Panc1 (cell line): ENCODE measurements at regions not wholly inside any gene's neighbourhood (a gene's known extent, or its start where the extent isn't known, plus 50 kb on each side); places are given as distances from the start of the nearest gene placed in this dataset.

Experiments used
- ATAC-seq: fragments of 200-7000 bp; cut with Tn5 transposase; 2 replicates; pipeline ENCODE4 v1.9.1; 2020; ENCODE audit warnings: mild to moderate bottlenecking, moderate library complexity
- BruUV-seq: library from RNA; stranded (reverse); fragments of 400-500 nt; replicated peaks from 2 replicates; lab custom pipeline; 2021; lab: Mats Ljungman, UMichigan
- CTCF ChIA-PET: fragments of 300-600 bp; sonication (Branson Sonifier 250); formaldehyde crosslinking; loops from one replicate; lab custom pipeline; 2022; ENCODE audit warnings: antibody characterized with exemption; lab: Charles Lee
- POLR2A ChIA-PET: fragments of 300-600 bp; sonication (Branson Sonifier 250); formaldehyde crosslinking; loops from one replicate; lab custom pipeline; 2022; ENCODE audit warnings: antibody characterized with exemption; lab: Charles Lee
- DNase-seq: peaks from one replicate; pipeline ENCODE4 v3.0.0-alpha.2; 2010; ENCODE audit warnings: low read depth, low spot score
- H3K27ac ChIP-seq: 2 replicates; pipeline ENCODE4 v1.5.1; 2011; ENCODE audit warnings: mild to moderate bottlenecking, low read length, inconsistent platforms
- H3K27me3 ChIP-seq: fragments of 200-500 bp; sonication (Bioruptor generic); 2 replicates; pipeline ENCODE4 v1.6.0; 2014; ENCODE audit warnings: low read length, inconsistent platforms; ENCODE audit not compliant: control insufficient read depth, insufficient read depth
- H3K36me3 ChIP-seq: fragments of 200-500 bp; sonication (Bioruptor generic); 2 replicates; pipeline ENCODE4 v1.5.1; 2014; ENCODE audit warnings: inconsistent platforms, mild to moderate bottlenecking, low read length, moderate library complexity; ENCODE audit not compliant: control insufficient read depth, insufficient read depth
- H3K4me1 ChIP-seq: 2 replicates; pipeline ENCODE4 v1.5.1; 2011; ENCODE audit warnings: inconsistent platforms, mild to moderate bottlenecking, low read length, moderate library complexity; ENCODE audit not compliant: control insufficient read depth, insufficient read depth
- H3K4me3 ChIP-seq, 2 experiments: 2 replicates each; pipeline ENCODE4 v1.5.1; 2011 to 2012; ENCODE audit warnings: low read depth in 2 of 2, low read length in 2 of 2, mild to moderate bottlenecking in 2 of 2, inconsistent platforms in 1 of 2, moderate library complexity in 1 of 2
- H3K9me3 ChIP-seq: fragments of 200-500 bp; sonication (Bioruptor generic); 2 replicates; pipeline ENCODE4 v1.5.1; 2014; ENCODE audit warnings: low read depth, mild to moderate bottlenecking, inconsistent platforms, low read length, moderate library complexity; ENCODE audit not compliant: control insufficient read depth, insufficient read depth
- POLR2AphosphoS5 ChIP-seq: IDR thresholded peaks from 2 replicates; pipeline ENCODE4 v1.6.1; 2012; ENCODE audit warnings: mild to moderate bottlenecking, low read depth, low read length, moderate library complexity
- SIN3A ChIP-seq: IDR thresholded peaks from 2 replicates; pipeline ENCODE4 v1.6.1; 2012; ENCODE audit warnings: low read depth, mild to moderate bottlenecking, low read length, moderate library complexity, borderline replicate concordance; ENCODE audit not compliant: insufficient read depth
- TCF7L2 ChIP-seq: IDR thresholded peaks from 2 replicates; pipeline ENCODE4 v1.6.1; 2011; ENCODE audit warnings: mild to moderate bottlenecking, low read depth, low read length, inconsistent platforms
- in situ Hi-C: cut with HindIII; loops from 2 replicates; pipeline ENCODE4 v1.10.0; 2016; ENCODE audit warnings: low sequenced_read_pairs, low pct_unique_long_range_greater_than_20kb
- intact Hi-C: fragments of 100-400 bp; cut with micrococcal nuclease; formaldehyde crosslinking; loops from one replicate; pipeline ENCODE4 v1.10.0; 2022; ENCODE audit not compliant: unreplicated experiment
- TF ChIP-seq, protein P1 (sequence below): fragments of 450-650 bp; IDR thresholded peaks from 2 replicates; pipeline ENCODE4 v1.5.1; 2017; ENCODE audit warnings: mild to moderate bottlenecking
- TF ChIP-seq, protein P2 (sequence below), 2 experiments: IDR thresholded peaks; 2 replicates each; pipeline ENCODE4 v1.6.1; 2011 to 2012; ENCODE audit warnings: low read depth in 2 of 2, control low read depth in 1 of 2, low read length in 1 of 2, mild to moderate bottlenecking in 1 of 2, moderate library complexity in 1 of 2; ENCODE audit not compliant: insufficient read depth in 1 of 2

DNA sequence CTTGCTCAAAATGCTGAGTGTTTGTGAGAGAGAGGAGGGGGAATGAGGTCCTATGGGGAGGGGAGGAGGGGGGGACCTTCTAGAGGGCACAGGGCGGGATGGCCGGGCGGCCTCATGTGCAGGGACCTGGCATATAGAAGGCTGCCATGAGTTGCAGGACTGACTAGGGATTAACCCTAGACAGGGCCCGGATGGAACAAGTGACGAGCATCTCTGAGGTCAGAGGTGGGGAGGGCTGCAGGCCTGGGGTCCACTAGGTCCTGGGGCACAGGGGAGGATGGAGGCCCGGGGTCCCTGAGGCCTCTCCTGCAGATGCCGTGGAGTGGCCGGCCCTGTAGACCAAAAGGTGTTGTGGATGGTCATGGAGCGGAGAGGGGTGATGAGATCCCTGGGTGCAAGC is 104.0 kb upstream of the EIF5 start:
- intact Hi-C loops: no loop called here
- H3K27me3 ChIP-seq: no peaks in the 10 kb centered on the region
- no TSS peak for BruUV-seq
- in situ Hi-C loops: no loop called here
- CTCF ChIA-PET: no interaction called here
- no peak overlapping the region for H3K27ac ChIP-seq
- DNase-seq (no peak), ATAC-seq (no peak)
- H3K36me3 ChIP-seq: no peaks in the 10 kb centered on the region
- H3K4me1 ChIP-seq: no peaks in the 10 kb centered on the region; the same call in 1 of the 2 replicates
- no peak for TF ChIP-seq TCF7L2
- TF ChIP-seq SIN3A: no peak
- TF ChIP-seq, protein P1, sequence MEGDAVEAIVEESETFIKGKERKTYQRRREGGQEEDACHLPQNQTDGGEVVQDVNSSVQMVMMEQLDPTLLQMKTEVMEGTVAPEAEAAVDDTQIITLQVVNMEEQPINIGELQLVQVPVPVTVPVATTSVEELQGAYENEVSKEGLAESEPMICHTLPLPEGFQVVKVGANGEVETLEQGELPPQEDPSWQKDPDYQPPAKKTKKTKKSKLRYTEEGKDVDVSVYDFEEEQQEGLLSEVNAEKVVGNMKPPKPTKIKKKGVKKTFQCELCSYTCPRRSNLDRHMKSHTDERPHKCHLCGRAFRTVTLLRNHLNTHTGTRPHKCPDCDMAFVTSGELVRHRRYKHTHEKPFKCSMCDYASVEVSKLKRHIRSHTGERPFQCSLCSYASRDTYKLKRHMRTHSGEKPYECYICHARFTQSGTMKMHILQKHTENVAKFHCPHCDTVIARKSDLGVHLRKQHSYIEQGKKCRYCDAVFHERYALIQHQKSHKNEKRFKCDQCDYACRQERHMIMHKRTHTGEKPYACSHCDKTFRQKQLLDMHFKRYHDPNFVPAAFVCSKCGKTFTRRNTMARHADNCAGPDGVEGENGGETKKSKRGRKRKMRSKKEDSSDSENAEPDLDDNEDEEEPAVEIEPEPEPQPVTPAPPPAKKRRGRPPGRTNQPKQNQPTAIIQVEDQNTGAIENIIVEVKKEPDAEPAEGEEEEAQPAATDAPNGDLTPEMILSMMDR: no peak
- TF ChIP-seq, protein P2, sequence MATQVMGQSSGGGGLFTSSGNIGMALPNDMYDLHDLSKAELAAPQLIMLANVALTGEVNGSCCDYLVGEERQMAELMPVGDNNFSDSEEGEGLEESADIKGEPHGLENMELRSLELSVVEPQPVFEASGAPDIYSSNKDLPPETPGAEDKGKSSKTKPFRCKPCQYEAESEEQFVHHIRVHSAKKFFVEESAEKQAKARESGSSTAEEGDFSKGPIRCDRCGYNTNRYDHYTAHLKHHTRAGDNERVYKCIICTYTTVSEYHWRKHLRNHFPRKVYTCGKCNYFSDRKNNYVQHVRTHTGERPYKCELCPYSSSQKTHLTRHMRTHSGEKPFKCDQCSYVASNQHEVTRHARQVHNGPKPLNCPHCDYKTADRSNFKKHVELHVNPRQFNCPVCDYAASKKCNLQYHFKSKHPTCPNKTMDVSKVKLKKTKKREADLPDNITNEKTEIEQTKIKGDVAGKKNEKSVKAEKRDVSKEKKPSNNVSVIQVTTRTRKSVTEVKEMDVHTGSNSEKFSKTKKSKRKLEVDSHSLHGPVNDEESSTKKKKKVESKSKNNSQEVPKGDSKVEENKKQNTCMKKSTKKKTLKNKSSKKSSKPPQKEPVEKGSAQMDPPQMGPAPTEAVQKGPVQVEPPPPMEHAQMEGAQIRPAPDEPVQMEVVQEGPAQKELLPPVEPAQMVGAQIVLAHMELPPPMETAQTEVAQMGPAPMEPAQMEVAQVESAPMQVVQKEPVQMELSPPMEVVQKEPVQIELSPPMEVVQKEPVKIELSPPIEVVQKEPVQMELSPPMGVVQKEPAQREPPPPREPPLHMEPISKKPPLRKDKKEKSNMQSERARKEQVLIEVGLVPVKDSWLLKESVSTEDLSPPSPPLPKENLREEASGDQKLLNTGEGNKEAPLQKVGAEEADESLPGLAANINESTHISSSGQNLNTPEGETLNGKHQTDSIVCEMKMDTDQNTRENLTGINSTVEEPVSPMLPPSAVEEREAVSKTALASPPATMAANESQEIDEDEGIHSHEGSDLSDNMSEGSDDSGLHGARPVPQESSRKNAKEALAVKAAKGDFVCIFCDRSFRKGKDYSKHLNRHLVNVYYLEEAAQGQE (IDR thresholded peaks at IDR 0.05; ENCODE audit: insufficient read depth in 1 of 2, low read depth in 2 of 2, low read length in 1 of 2): no peak
- no peak for TF ChIP-seq POLR2AphosphoS5
- POLR2A ChIA-PET: no interaction called here
- no peaks in the 10 kb centered on the region for H3K9me3 ChIP-seq
- H3K4me3 ChIP-seq: no peak overlapping the region

DNA sequence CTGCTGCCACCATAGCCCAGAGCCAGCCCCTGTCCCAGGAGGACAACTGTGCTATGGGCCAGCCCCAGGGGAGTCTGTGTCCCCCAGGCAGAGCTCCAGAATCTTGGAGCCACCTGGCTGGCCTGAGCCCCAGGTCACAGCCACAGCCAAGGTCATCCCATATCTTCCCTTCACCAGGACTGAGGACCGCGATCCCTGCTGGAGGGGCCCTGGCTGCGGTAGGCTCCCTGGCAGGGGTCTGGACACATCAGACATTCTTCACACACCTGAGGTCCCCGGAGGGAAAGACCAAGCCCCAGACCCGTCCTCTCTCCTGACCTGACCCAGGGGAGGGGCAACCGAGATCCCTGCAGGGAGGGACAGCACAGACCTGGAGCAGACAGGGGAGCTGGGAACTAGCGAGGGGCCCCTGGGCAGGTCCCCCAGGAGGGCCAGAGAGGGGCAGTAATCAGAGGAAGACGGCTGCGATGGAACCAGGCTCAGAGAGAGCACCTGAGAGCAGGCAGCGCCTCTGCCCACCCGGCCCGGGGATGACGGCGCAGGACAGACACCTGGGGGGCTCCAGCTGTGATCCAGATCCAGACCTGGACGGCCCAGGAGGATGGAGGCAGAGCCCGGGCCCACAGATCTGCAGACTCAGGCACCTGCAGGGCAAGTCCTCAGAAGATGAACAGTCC is 103.2 kb upstream of the EIF5 start:
- Histone ChIP-seq H3K36me3 (no peaks in the 10 kb centered on the region), H3K27me3 (no peaks in the 10 kb centered on the region), H3K4me1 (no peaks in the 10 kb centered on the region; the same call in 1 of the 2 replicates), H3K9me3 (no peaks in the 10 kb centered on the region), H3K27ac (no peak overlapping the region), H3K4me3 (no peak overlapping the region)
- ChIA-PET POLR2A (no interaction called here), CTCF (no interaction called here)
- TF ChIP-seq, protein P2 (IDR thresholded peaks at IDR 0.05; ENCODE audit: insufficient read depth in 1 of 2, low read depth in 2 of 2, low read length in 1 of 2): no peak
- no peak for TF ChIP-seq POLR2AphosphoS5
- TF ChIP-seq, protein P1: no peak
- no peak for TF ChIP-seq TCF7L2
- no peak for TF ChIP-seq SIN3A
- DNase-seq: no peak
- in situ Hi-C loops: no loop called here
- BruUV-seq: no TSS peak
- ATAC-seq: no peak
- intact Hi-C loops: no loop called here
